H1 (cell line): ENCODE measurements at regions not wholly inside any gene's neighbourhood (a gene's known extent, or its start where the extent isn't known, plus 50 kb on each side); places are given as distances from the start of the nearest gene placed in this dataset.
A peak's percentile ranks its signal among the peaks of the same experiment; 100 is the strongest.

Experiments used
- CTCF ChIA-PET: fragments of 300-600 bp; sonication (Branson Sonifier 250); formaldehyde crosslinking; loops from one replicate; lab custom pipeline; 2021; ENCODE audit not compliant: partially characterized antibody; lab: Charles Lee
- POLR2A ChIA-PET: fragments of 300-600 bp; sonication (Branson Sonifier 250); formaldehyde crosslinking; loops from one replicate; lab custom pipeline; 2021; ENCODE audit warnings: inconsistent platforms; ENCODE audit not compliant: partially characterized antibody; lab: Charles Lee
- DNase-seq, 2 experiments: peaks; one replicate each; pipeline versions ENCODE4 v3.0.0 to v3.0.0-alpha.2; 2010 to 2022; ENCODE audit warnings: low spot score in 2 of 2, low read depth in 1 of 2, mixed read lengths in 1 of 2
- FAIRE-seq: peaks from 2 replicates; lab custom pipeline; 2011; peaks lifted over from hg19 to GRCh38; lab: Jason Lieb, UNC
- H2AFZ ChIP-seq: 2 replicates; pipeline ENCODE4 v1.8.1; 2012; ENCODE audit warnings: low read length, inconsistent platforms
- H2AK5ac ChIP-seq: 2 replicates; pipeline ENCODE4 v1.6.1; 2013; ENCODE audit warnings: low read depth, low read length
- H2BK120ac ChIP-seq: replicated peaks from 2 replicates; pipeline ENCODE3; 2013; ENCODE audit warnings: low read depth, low read length, inconsistent platforms
- H2BK12ac ChIP-seq: 2 replicates; pipeline ENCODE4 v1.6.1; 2013; ENCODE audit warnings: low read depth, low read length
- H2BK15ac ChIP-seq: 2 replicates; pipeline ENCODE4 v1.6.1; 2013; ENCODE audit warnings: low read length
- H2BK20ac ChIP-seq: 2 replicates; pipeline ENCODE4 v1.6.1; 2013; ENCODE audit warnings: low read length
- H2BK5ac ChIP-seq: 2 replicates; pipeline ENCODE4 v1.6.1; 2013; ENCODE audit warnings: low read depth, low read length
- H3K14ac ChIP-seq: 2 replicates; pipeline ENCODE4 v1.6.1; 2013; ENCODE audit warnings: inconsistent platforms; ENCODE audit not compliant: insufficient read length
- H3K18ac ChIP-seq: 2 replicates; pipeline ENCODE4 v1.6.1; 2013; ENCODE audit warnings: low read length; ENCODE audit errors: extremely low read depth
- H3K23ac ChIP-seq: 2 replicates; pipeline ENCODE4 v1.6.1; 2013; ENCODE audit warnings: inconsistent platforms; ENCODE audit not compliant: insufficient read length
- H3K23me2 ChIP-seq: 2 replicates; pipeline ENCODE4 v1.6.1; 2013; ENCODE audit warnings: low read depth, low read length
- H3K27ac ChIP-seq: 2 replicates; pipeline ENCODE4 v1.6.1; 2011; ENCODE audit warnings: low read depth, low read length, inconsistent platforms
- H3K27me3 ChIP-seq, 4 experiments: replicated peaks in 1 of 4; 1 replicate in 1 of 4; 2 replicates in 3 of 4; pipeline versions ENCODE4 v1.6.1 to v1.8.1; 2011 to 2013; ENCODE audit warnings: low read length in 3 of 4, mild to moderate bottlenecking in 3 of 4, inconsistent platforms in 2 of 4, mixed read lengths in 2 of 4, moderate library complexity in 1 of 4; ENCODE audit not compliant: control insufficient read depth in 3 of 4, insufficient read depth in 3 of 4; ENCODE audit errors: extremely low read depth in 1 of 4
- H3K36me3 ChIP-seq, 4 experiments: 2 replicates each; pipeline versions ENCODE4 v1.6.1 to v1.8.1; 2011 to 2013; ENCODE audit warnings: mild to moderate bottlenecking in 4 of 4, low read length in 3 of 4, moderate library complexity in 2 of 4, control low read depth in 1 of 4, inconsistent platforms in 1 of 4; ENCODE audit not compliant: insufficient read depth in 4 of 4, control insufficient read depth in 2 of 4
- H3K4ac ChIP-seq: replicated peaks from 2 replicates; pipeline ENCODE3; 2013; ENCODE audit warnings: low read length, low read depth, mixed read lengths, inconsistent platforms; ENCODE audit not compliant: insufficient read length
- H3K4me1 ChIP-seq, 4 experiments: replicated peaks in 1 of 4; 1 replicate in 1 of 4; 2 replicates in 3 of 4; pipeline versions ENCODE4 v1.6.1 to v1.8.1; 2011 to 2013; ENCODE audit warnings: low read length in 3 of 4, inconsistent platforms in 2 of 4, mixed read lengths in 1 of 4; ENCODE audit not compliant: insufficient read depth in 4 of 4, control insufficient read depth in 3 of 4
- H3K4me2 ChIP-seq, 2 experiments: 2 replicates each; pipeline versions ENCODE4 v1.6.1 to v1.8.1; 2011 to 2013; ENCODE audit warnings: low read depth in 2 of 2, low read length in 2 of 2, control low read depth in 1 of 2, inconsistent platforms in 1 of 2, mild to moderate bottlenecking in 1 of 2; ENCODE audit not compliant: insufficient read depth in 1 of 2
- H3K4me3 ChIP-seq, 4 experiments: fragments of 200-600, 300-600 bp in 1 of 4; sonication (generic), shearing (Covaris generic), sonication (Bioruptor Twin) in 1 of 4; 2 replicates each; pipeline versions ENCODE4 v1.5.1 to v1.8.1; 2011 to 2016; ENCODE audit warnings: low read length in 4 of 4, low read depth in 3 of 4, control low read depth in 2 of 4, inconsistent platforms in 2 of 4, mild to moderate bottlenecking in 2 of 4, mixed read lengths in 1 of 4, moderate library complexity in 1 of 4; ENCODE audit not compliant: insufficient read depth in 2 of 4; ENCODE audit errors: extremely low read depth in 1 of 4
- H3K56ac ChIP-seq: replicated peaks from 2 replicates; pipeline ENCODE3; 2013; ENCODE audit warnings: low read depth, mild to moderate bottlenecking, mixed read lengths, low read length, inconsistent platforms; ENCODE audit not compliant: insufficient read length
- H3K79me1 ChIP-seq: 2 replicates; pipeline ENCODE4 v1.6.1; 2013; ENCODE audit warnings: low read depth, low read length, control low read depth
- H3K79me2 ChIP-seq, 2 experiments: 2 replicates each; pipeline versions ENCODE4 v1.6.1 to v1.8.1; 2012 to 2013; ENCODE audit warnings: low read length in 2 of 2, mild to moderate bottlenecking in 2 of 2, inconsistent platforms in 1 of 2; ENCODE audit not compliant: insufficient read depth in 2 of 2, control insufficient read depth in 1 of 2
- H3K9ac ChIP-seq, 4 experiments: replicated peaks in 1 of 4; 1 replicate in 1 of 4; 2 replicates in 3 of 4; pipeline versions ENCODE4 v1.6.1 to v1.8.1; 2011 to 2013; ENCODE audit warnings: low read depth in 3 of 4, low read length in 3 of 4, control low read depth in 2 of 4, mild to moderate bottlenecking in 2 of 4, moderate library complexity in 2 of 4, inconsistent platforms in 1 of 4; ENCODE audit errors: extremely low read depth in 1 of 4
- H3K9me3 ChIP-seq, 2 experiments: 2 replicates each; pipeline versions ENCODE4 v1.6.1 to v1.8.1; 2012 to 2013; ENCODE audit warnings: mild to moderate bottlenecking in 2 of 2, moderate library complexity in 2 of 2, control low read depth in 1 of 2, inconsistent platforms in 1 of 2, low read depth in 1 of 2, low read length in 1 of 2, mixed read lengths in 1 of 2; ENCODE audit not compliant: insufficient read depth in 2 of 2
- H4K20me1 ChIP-seq, 2 experiments: replicated peaks in 1 of 2; 2 replicates each; pipeline versions ENCODE3 to v1.8.1; 2011 to 2013; ENCODE audit warnings: inconsistent platforms in 2 of 2, low read length in 2 of 2, mild to moderate bottlenecking in 1 of 2; ENCODE audit not compliant: insufficient read depth in 2 of 2, control insufficient read depth in 1 of 2
- H4K5ac ChIP-seq: 2 replicates; pipeline ENCODE4 v1.6.1; 2013; ENCODE audit warnings: low read length, low read depth, mixed read lengths, inconsistent platforms; ENCODE audit not compliant: insufficient read length
- H4K8ac ChIP-seq: 2 replicates; pipeline ENCODE4 v1.8.0; 2013; ENCODE audit warnings: mild to moderate bottlenecking, moderate library complexity, low read length, inconsistent platforms; ENCODE audit not compliant: insufficient read depth; ENCODE audit errors: extremely low read depth
- H4K91ac ChIP-seq: replicated peaks from 2 replicates; pipeline ENCODE3; 2013; ENCODE audit warnings: low read length, mixed read lengths, inconsistent platforms; ENCODE audit not compliant: insufficient read length
- CBX8 ChIP-seq: fragments of 300-800, 300-1000 bp; sonication (generic); IDR thresholded peaks from 2 replicates; pipeline ENCODE4 v1.7.1; 2016; ENCODE audit warnings: low read depth, low read length, borderline replicate concordance
- CHD1 ChIP-seq: IDR thresholded peaks from 2 replicates; pipeline ENCODE4 v1.6.1; 2012; ENCODE audit warnings: low read depth, low read length, improper control_type of control experiment
- CREB1 ChIP-seq: IDR thresholded peaks from 2 replicates; pipeline ENCODE4 v1.6.1; 2012; ENCODE audit warnings: inconsistent platforms
- CTBP2 ChIP-seq: IDR thresholded peaks from 2 replicates; pipeline ENCODE4 v1.7.0; 2011; ENCODE audit warnings: borderline replicate concordance, mild to moderate bottlenecking, moderate library complexity, mixed read lengths, low read length; ENCODE audit not compliant: insufficient read depth, insufficient read length
- EZH2 ChIP-seq: fragments of 200-600 bp; sonication (generic); IDR thresholded peaks from 2 replicates; pipeline ENCODE4 v1.7.1; 2012; ENCODE audit warnings: low read depth, mild to moderate bottlenecking, moderate library complexity, low read length, inconsistent platforms; ENCODE audit not compliant: severe bottlenecking
- HDAC6 ChIP-seq: IDR thresholded peaks from one replicate; pipeline ENCODE4 v1.7.1; 2012; ENCODE audit warnings: low read depth, mild to moderate bottlenecking, inconsistent platforms, low read length, moderate library complexity
- NANOG ChIP-seq: IDR thresholded peaks from 2 replicates; pipeline ENCODE4 v1.6.1; 2011; ENCODE audit warnings: low read length, low read depth, mild to moderate bottlenecking, inconsistent platforms; ENCODE audit not compliant: insufficient read depth, poor library complexity, severe bottlenecking
- SAP30 ChIP-seq: fragments of 300-600 bp; sonication (generic); IDR thresholded peaks from 2 replicates; pipeline ENCODE4 v1.7.1; 2012; ENCODE audit warnings: low read length, moderate library complexity, mild to moderate bottlenecking, inconsistent platforms; ENCODE audit not compliant: insufficient read depth, insufficient replicate concordance
- SIN3A ChIP-seq, 2 experiments: IDR thresholded peaks in 1 of 2; conservative IDR thresholded peaks in 1 of 2; 2 replicates each; pipeline ENCODE4 v1.6.1; 2011 to 2012; ENCODE audit warnings: low read length in 2 of 2, improper control_type of control experiment in 1 of 2, low read depth in 1 of 2, mild to moderate bottlenecking in 1 of 2
- SP1 ChIP-seq: IDR thresholded peaks from 2 replicates; pipeline ENCODE4 v1.6.1; 2011; ENCODE audit warnings: low read depth, low read length
- WGBS, 2 experiments: shearing (Covaris generic) in 1 of 2; methylation state at CpG; one replicate each; pipeline versions ENCODE4 v1.1.6 to v1.1.7; 2013 to 2015; ENCODE audit warnings: low lambda C conversion rate in 2 of 2, mixed read lengths in 2 of 2, inconsistent platforms in 1 of 2, low coverage in 1 of 2, missing lambda C conversion rate in 1 of 2; ENCODE audit not compliant: insufficient replicate concordance in 2 of 2, insufficient coverage in 1 of 2, insufficient read length in 1 of 2; ENCODE audit errors: extremely low coverage in 1 of 2, missing lambda C conversion rate in 1 of 2; 5-methylcytosine and 5-hydroxymethylcytosine counted together
- TF ChIP-seq, protein P1 (sequence below), 3 experiments: IDR thresholded peaks; 1 replicate in 2 of 3; 2 replicates in 1 of 3; pipeline versions ENCODE4 v1.5.1 to v1.6.1; 2011; ENCODE audit warnings: low read length in 3 of 3, mild to moderate bottlenecking in 3 of 3, inconsistent platforms in 2 of 3, low read depth in 1 of 3, moderate library complexity in 1 of 3; ENCODE audit not compliant: insufficient read depth in 1 of 3; ENCODE audit errors: control extremely low read depth in 1 of 3

DNA sequence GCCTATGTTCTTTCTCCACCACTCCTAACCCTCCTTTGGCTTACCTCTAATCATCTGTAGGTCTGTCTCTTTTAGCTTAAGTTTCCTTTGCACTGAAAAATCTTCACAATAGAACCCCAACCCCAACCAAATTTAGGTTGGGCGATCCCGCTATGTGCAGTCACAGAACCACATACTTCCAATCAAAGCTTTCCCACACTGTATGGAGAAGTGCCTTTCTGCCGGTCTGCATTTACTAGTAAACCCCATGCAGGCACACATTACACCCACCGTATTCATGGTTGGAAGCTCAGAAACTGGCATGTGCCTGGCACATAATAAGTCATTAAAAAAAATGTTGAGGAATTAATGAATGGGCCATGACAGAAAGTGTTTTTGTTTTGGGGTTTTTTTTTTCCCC, 158.4 kb downstream of the KLF12 start:
- H3K23me2 ChIP-seq = no peaks in the 10 kb centered on the region
- H4K20me1 ChIP-seq = no peaks in the 10 kb centered on the region
- H2BK15ac ChIP-seq = no peak overlapping the region
- DNase-seq (no peak), FAIRE-seq (no peak)
- no peak overlapping the region for H3K23ac ChIP-seq
- H2AK5ac ChIP-seq = no peak overlapping the region
- ChIA-PET CTCF (interaction anchor here (1.3 kb wide), 1 partner anchor 20 kb away, joined by 4 read pairs; no protein-coding TSS in a partner anchor), POLR2A (interaction anchor here (1.1 kb wide), 1 partner anchor 73 kb away, joined by 6 read pairs; no protein-coding TSS in a partner anchor)
- H3K27ac ChIP-seq = no peak overlapping the region
- no peak overlapping the region for H4K5ac ChIP-seq
- peak overlapping the region in 1 of 2 experiments; percentile 49; a peak in 1 of 4 replicates for H3K4me2 ChIP-seq
- no peak overlapping the region for H3K14ac ChIP-seq
- H3K9ac ChIP-seq = no peak overlapping the region
- no peaks in the 10 kb centered on the region; a peak in 1 of 4 replicates for H3K79me2 ChIP-seq
- H3K9me3 ChIP-seq = no peaks in the 10 kb centered on the region
- no peak overlapping the region for H4K91ac ChIP-seq
- no peak overlapping the region for H3K4me3 ChIP-seq
- no peak overlapping the region for H2BK5ac ChIP-seq
- peaks cover 0 to 2% (median 0%) of the 10 kb centered on the region in 4 experiments; a peak in 3 of 7 replicates for H3K4me1 ChIP-seq
- H2BK12ac ChIP-seq = no peak overlapping the region
- H2BK20ac ChIP-seq = no peak overlapping the region
- H3K56ac ChIP-seq = no peak overlapping the region
- no peaks in the 10 kb centered on the region for H3K36me3 ChIP-seq
- no peaks in the 10 kb centered on the region for H3K27me3 ChIP-seq
- H3K79me1 ChIP-seq = 0 out of 2 replicates have a peak, but pooled peaks cover under 1% of the 10 kb centered on the region
- no peak overlapping the region for H3K4ac ChIP-seq
- H2BK120ac ChIP-seq = no peak overlapping the region
- H2AFZ ChIP-seq = no peak overlapping the region
- 87% methylated on average over 4 of the region's 4 CpGs; no CpG with 5 or more reads in 1 of the 2 experiments for WGBS, 2 experiments
- H4K8ac ChIP-seq = no peak overlapping the region
- H3K18ac ChIP-seq = no peak overlapping the region; the same call in 1 of the 2 replicates
- TF ChIP-seq EZH2 (no peak), HDAC6 (no peak), CREB1 (no peak), SAP30 (no peak), CTBP2 (no peak), CBX8 (no peak), NANOG (no peak), SIN3A (conservative IDR thresholded peaks at IDR 0.05 in 1 of 2, IDR thresholded peaks at IDR 0.05 in 1 of 2; ENCODE audit: low read depth in 1 of 2, low read length in 2 of 2) (no peak), SP1 (no peak), CHD1 (no peak)
- TF ChIP-seq, protein P1, sequence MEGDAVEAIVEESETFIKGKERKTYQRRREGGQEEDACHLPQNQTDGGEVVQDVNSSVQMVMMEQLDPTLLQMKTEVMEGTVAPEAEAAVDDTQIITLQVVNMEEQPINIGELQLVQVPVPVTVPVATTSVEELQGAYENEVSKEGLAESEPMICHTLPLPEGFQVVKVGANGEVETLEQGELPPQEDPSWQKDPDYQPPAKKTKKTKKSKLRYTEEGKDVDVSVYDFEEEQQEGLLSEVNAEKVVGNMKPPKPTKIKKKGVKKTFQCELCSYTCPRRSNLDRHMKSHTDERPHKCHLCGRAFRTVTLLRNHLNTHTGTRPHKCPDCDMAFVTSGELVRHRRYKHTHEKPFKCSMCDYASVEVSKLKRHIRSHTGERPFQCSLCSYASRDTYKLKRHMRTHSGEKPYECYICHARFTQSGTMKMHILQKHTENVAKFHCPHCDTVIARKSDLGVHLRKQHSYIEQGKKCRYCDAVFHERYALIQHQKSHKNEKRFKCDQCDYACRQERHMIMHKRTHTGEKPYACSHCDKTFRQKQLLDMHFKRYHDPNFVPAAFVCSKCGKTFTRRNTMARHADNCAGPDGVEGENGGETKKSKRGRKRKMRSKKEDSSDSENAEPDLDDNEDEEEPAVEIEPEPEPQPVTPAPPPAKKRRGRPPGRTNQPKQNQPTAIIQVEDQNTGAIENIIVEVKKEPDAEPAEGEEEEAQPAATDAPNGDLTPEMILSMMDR (IDR thresholded peaks at IDR 0.05; ENCODE audit: control extremely low read depth in 1 of 3, insufficient read depth in 1 of 3, low read depth in 1 of 3, low read length in 3 of 3) = no peak
